ENCODE measurements at regions not wholly inside any gene's neighbourhood (a gene's known extent, or its start where the extent isn't known, plus 50 kb on each side); places are given as distances from the start of the nearest gene placed in this dataset.

DNA sequence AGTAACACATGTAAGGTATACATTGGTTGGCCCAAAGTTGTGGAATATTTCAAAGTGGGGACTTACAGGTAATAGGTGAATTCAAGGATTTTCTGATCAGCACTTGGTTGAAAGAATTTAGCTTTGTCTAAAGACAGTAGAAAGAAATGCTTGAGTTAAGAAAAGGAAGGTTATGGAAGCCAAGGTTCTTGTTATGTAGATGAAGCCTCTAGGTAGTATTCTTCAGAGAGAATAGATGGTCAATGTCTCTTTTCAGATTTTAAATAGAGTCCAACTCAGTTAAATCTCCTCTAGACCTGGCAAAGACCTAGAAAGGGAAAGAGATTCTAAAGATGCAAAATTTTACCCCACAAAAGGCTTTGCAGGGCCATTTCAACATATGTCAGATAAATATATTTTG lies 157.4 kb downstream of the ANKRD30B start:
- no peak for DNase-seq (ENCODE audit: low spot score)

DNA sequence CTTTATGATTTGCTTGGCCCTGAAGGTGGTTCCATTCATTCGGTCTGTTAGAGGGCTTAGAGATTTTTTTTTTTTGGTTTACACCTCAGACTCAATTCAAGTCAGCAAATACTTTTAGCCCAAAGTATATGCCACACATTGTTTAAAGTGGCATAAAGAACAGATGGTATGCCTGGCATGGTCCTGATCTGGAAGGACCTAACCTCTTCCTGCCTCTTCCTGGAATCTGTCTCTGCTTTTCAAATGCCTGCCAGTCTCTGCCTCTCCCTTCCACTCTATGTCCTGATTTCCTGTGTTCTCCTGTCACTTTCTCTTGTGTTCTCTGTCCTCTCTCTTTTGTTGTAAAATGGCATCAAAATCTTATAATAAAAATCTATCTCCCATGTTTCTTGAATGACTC lies 158.0 kb downstream of the ANKRD30B start:
- DNase-seq (ENCODE audit: low spot score) = no peak

DNA sequence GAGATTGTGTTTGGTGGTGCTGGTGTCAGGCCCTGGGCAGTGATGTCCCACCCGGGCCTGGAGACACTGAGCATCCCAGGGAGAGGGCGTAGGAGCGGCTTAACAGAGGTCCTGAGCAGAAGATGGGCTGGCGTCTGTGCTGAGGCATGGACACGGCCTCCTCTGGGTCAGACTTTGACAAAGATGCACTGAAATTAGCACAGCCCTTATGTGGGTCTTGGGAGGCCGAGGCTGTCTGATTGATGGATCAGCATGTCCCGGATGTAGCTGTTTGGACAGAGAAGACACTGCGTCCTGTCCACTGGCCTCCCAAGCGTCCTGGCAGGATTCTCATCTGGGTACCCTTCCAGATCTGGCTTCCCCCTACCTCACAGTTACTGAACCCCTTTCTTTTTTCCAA lies 159.4 kb downstream of the ANKRD30B start:
- DNase-seq (ENCODE audit: low spot score) = no peak

GRCh38 chr18:14908541-14908940 lies 160.6 kb downstream of the ANKRD30B start:
- DNase-seq (ENCODE audit: low spot score) = no peak

- no peak for DNase-seq (ENCODE audit: low spot score)
Measured at GRCh38 chr18:14912967-14913366, 165.0 kb downstream of the ANKRD30B start.

GRCh38 chr18:14914121-14914520 lies 166.1 kb downstream of the ANKRD30B start:
- DNase-seq (ENCODE audit: low spot score) = peak; percentile 80

GRCh38 chr18:14914771-14915170 lies 166.8 kb downstream of the ANKRD30B start:
- no peak for DNase-seq (ENCODE audit: low spot score)

- no peak for DNase-seq (ENCODE audit: low spot score)
Measured at GRCh38 chr18:14916181-14916580, 168.2 kb downstream of the ANKRD30B start.

- no peak for DNase-seq (ENCODE audit: low spot score)
Measured at GRCh38 chr18:14916851-14917250, 168.9 kb downstream of the ANKRD30B start.

DNA sequence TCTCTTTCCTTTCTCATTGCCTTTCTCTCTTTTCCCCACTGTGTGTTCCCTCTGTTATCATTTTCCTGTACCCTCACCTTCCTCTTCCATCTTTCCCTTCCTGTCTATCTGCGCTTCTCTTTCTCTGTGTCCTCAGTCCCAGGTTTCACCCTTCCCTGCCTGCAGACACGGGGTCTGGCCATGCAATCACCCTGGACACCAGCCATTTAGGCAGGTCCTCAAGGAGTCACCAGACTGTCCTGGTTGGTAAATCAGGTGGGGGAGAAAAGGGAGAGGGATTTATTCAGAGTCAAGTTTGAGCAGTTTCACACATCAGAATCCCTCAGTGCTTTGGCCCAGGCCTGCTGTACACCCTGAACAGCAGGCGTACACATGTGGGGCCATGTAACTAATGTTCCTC lies 169.3 kb downstream of the ANKRD30B start:
- DNase-seq (ENCODE audit: low spot score) = no peak

DNA sequence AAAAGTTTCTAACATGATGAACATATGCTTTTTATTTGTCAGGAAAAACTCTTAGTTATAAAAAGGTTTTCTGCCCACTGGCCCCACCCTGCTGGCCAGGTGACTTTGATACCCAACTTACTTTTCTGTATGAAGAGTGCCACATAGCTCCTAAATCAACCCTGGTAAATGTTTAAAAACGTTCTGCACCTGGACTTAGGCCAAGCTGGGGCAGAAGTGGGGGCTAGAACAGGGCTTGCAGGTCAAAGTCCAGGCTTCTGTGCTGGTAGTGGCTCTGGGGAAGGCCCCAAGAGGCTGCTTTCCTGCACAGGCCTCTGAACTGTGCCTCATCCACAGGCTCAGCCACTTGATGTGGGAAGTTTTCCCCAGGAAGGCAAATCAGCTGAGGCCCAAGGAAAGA lies 171.7 kb downstream of the ANKRD30B start:
- DNase-seq (ENCODE audit: low spot score) = no peak

- DNase-seq (ENCODE audit: low spot score) = no peak
Measured at GRCh38 chr18:14921031-14921430, 173.1 kb downstream of the ANKRD30B start.

- no peak for DNase-seq (ENCODE audit: low spot score)
Measured at GRCh38 chr18:14921547-14921946, 173.6 kb downstream of the ANKRD30B start.

DNA sequence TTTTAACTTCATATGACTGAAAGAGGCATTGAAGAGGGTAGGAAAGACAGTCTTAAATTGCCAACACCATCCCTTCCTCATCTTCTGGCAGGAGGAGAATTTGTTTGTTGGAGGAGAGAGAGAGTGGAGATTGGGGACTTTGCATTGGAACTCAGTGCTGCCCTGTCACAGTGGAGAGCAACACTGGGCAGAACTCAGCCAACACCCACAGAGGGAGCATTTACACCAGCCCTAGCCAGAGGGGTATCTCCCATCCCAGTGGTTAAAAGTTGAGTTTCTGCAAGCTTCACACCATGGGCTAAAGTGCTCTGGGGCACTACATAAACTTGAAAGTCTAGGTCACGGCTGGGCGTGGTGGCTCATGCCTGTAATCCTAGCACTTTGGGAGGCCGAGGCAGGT lies 174.1 kb downstream of the ANKRD30B start:
- no peak for DNase-seq (ENCODE audit: low spot score)

- DNase-seq (ENCODE audit: low spot score) = no peak
Measured at GRCh38 chr18:14922965-14923565, 175.1 kb downstream of the ANKRD30B start.

DNA sequence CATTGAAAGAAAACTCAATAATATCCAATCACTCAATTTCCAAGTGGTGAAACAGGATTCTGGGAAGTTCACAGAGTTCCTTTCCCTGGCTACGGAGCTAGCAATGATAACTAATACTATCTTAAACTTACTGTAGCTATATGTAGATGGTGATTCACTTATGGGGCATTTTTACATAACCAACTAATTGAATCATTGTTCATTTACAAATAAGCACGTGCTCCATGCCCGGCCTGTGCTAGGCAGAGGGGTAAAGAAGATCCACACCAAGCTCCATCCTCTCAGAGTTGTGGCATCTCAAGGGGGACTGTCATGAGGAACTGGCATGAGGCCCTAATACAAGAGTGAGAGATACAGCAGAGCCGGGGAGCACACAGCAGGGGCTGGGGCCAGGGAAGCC lies 176.3 kb downstream of the ANKRD30B start:
- DNase-seq (ENCODE audit: low spot score) = no peak

- DNase-seq (ENCODE audit: low spot score) = no peak
Measured at GRCh38 chr18:14925281-14925709, 177.3 kb downstream of the ANKRD30B start.

DNA sequence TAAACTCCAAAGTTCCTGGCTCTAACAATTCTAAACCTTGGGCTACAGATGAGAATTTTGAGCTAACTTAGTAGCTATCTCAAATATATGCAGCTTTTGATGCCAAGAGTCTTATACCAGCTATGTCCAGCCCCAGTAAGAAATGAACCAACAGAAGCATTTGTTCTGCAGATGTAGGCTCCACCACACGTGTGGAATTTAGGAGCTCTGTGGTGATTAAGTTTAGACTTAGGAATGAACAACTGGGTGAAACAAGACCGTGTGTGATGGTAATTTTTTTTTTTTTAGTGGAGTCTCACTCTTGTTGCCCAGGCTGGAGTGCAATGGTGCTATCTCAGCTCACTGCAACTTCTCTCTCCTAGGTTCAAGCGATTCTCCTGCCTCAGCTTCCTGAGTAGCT lies 179.7 kb downstream of the ANKRD30B start:
- DNase-seq (ENCODE audit: low spot score) = no peak

- no peak for DNase-seq (ENCODE audit: low spot score)
Measured at GRCh38 chr18:14928396-14928795, 180.4 kb downstream of the ANKRD30B start.

DNA sequence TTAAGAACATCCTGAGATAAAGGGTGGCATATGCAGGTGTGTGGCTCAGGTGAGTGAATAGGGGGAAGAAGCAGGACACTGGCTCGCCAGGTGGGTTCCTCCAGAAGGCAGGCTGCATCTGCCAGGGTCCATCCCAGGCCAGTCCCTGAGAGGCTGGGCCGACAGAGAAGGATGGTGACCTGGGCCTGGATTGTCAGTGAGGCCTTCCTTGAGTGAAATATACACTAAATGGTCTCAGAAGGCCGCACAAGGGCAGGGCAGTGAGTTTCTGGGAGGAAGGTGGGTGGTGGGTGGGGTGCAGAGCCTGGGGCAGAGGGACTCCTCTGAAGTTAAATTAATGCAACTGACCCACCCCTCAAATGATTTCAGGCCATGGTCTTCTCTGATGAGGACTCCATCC lies 182.1 kb downstream of the ANKRD30B start:
- DNase-seq (ENCODE audit: low spot score) = no peak

DNA sequence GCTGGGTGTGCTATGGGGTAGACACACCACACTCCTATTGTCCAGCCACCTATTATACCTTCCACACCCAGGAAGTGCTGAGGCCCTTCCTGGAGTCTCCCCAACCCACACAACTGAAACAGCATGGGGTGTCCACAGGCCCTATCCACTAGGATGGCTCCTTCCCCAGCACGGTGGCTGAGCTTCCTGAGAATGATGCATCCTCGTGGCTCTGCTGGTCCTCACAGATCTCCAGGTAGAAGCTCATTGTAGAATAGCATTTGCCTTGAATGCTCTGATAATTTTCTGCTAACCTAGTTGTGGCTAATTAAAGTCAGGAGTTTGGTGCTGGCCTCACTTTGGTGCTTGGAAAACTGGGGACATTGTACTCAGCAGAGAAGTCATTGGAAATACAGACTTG lies 182.6 kb downstream of the ANKRD30B start:
- DNase-seq (ENCODE audit: low spot score) = no peak

- DNase-seq (ENCODE audit: low spot score) = no peak
Measured at GRCh38 chr18:14933049-14933851, 185.3 kb downstream of the ANKRD30B start.

DNA sequence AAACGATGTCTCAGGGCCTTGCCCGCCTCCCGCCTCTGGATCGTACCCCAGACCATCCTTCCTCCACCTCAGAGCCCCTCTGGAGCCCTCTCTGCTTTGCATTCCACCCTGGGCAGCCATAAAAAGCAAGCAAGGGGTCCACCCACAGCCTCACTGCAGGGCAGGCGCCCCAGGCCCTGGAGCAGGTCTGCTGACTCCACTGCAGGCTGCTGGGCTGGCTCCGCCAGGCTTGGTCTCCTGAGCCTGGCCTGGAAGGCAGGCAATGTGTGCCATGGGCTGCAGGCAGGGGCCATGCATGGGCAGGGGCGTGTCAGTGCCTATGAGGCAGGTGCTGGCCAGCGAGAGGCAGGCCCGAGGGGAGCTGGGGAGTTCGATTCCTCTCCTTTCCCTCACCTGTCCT lies 186.0 kb downstream of the ANKRD30B start:
- DNase-seq (ENCODE audit: low spot score) = no peak

GRCh38 chr18:14935210-14935609 lies 187.2 kb downstream of the ANKRD30B start:
- DNase-seq (ENCODE audit: low spot score) = no peak
